Right lung (tissue), 2 donors: ENCODE measurements at regions not wholly inside any gene's neighbourhood (a gene's known extent, or its start where the extent isn't known, plus 50 kb on each side); places are given as distances from the start of the nearest gene placed in this dataset.

Source experiments
- DNase-seq, 2 donors: peaks; one replicate each; pipeline ENCODE4 v3.0.0-alpha.2; 2013

DNA sequence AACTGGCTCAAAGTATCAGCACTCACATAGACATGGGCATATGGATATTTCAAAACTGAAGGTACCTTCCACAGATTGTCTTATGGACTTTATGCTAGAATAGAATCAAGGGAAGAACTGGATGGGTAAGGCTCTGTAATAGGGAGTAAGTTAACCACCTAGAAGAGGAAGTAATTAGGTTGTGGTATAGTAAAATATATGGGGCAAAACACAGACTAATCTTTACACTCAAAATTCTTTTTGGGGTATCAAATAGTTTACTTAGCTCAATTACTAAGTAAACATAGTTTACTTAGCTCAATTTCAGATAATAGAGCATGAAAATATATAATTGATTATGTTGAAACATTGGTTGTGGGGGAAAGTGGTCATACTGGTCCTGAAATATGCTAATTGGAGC is 94.2 kb upstream of the ATXN1 start:
- no peak for DNase-seq

DNA sequence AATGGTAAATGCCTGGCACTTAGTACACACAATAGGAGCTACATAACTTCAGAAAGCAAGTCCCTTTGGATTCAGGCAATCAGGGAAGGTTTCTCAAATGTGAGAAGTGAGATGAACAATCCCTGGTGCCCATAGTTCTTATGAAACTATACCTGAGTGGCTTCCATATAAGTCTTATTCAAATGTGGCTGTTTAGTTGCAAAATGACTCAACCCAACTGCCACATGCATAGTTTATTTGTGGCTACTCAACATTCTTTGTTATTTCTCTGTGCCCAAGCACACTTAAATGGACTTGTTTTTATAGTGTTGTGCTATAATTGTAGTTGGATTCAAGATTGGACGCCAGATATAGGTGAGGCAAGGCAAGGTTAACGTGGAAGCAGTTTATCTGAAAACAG is 93.7 kb upstream of the ATXN1 start:
- no peak for DNase-seq

- no peak for DNase-seq
Measured at GRCh38 chr6:16852671-16853070, 91.4 kb upstream of the ATXN1 start.

DNA sequence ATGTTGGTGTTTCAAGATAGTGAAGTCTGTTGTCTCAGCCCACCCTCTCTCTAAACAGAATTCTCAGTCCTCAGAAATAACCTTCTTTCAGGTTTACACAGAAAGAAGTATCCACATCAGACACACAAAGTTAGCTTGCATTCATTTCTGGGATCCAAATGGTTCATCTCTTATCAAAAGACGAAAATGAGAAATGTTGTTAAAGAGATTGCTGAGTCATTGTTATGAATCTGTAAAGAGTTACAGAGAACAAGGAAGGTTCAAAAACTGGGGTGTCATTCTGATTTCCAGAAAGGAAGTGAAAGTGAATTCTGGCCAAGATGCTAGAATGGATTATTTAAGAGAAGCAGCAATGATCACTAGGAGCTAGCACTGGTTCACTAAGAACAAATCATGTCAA is 90.5 kb upstream of the ATXN1 start:
- DNase-seq, result no peak

DNA sequence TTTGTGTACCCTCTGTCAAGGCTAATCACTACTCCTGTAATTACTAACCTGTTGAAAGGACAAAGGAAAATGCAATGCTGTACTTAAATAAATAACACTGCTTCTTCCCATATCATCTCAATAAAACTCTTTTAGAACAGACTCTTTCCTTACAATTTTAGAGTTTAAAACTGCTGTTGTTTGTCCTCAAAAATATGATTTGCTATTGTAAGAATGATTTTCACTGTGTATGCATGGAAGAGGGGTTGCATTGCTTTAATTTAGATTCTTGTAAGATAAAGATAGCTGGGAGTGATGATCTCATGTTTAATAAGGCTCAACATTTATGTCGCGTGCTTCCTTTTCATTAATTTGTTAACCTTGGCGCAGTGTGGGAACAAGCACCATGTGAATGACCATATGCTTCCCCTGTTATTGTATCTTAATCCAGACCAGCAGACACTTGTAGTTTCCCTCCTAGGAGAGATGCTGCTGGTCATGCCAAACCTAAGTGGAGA is 89.8 kb upstream of the ATXN1 start:
- DNase-seq, result no peak

GRCh38 chr6:16850681-16851026 is 89.4 kb upstream of the ATXN1 start:
- DNase-seq, result no peak

DNA sequence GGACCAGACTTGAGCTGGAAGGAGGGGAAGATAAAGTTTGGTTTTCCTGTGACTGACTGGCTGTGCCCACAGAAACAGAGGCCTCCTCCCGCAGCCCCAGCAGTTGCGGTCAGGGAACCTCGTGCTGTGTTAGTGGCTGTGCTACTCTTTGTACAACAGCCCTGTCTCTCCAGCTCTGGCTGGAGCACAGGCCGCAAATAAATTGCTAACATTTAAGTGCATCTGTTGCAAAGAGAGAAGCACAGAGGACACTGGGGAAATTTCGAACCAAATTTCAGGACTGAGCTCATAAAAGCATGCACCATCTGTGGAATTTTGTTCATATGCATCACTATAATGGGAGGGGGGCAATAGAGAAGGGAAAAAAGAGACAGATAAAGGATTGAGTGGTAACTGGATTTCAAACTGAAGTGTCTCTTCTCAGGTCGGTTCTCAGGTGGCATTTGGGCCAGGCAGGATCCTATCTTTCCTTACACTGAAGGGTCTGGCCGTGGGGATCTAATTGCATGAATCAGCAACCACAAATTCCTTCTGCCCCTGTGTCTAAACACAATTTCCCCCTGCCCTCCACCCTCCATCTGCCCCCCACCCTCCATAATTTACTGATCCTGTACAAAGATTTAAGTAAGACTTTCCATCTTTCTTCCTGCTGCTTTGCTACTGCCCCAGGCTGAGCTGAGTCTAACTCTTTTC is 88.9 kb upstream of the ATXN1 start:
- no peak for DNase-seq

- no peak for DNase-seq
Measured at GRCh38 chr6:16849280-16849987, 88.2 kb upstream of the ATXN1 start.

GRCh38 chr6:16846399-16846778 is 85.1 kb upstream of the ATXN1 start:
- DNase-seq, result no peak

DNA sequence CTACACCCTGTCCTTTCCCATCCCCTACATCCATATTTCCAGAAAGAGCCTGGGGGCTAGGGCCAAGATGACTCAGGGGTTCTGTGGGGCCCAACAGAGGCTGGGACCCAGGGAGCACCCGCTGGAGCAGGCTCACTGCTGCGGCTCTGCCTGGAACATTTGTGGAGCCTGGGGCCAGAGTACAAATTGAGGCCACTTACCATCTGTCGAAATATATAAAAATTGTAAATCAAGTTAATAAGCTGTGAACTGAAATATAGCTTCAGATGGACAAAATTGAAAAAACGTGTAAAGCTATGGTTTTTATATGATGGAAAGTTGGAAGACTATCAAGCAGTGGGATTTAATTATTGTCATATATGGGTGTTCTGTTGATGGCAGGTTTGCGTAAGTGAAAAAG is 82.9 kb upstream of the ATXN1 start:
- DNase-seq, result no peak

GRCh38 chr6:16842676-16843075 is 81.4 kb upstream of the ATXN1 start:
- DNase-seq, result peak; percentile 62 to 76

- no peak for DNase-seq
Measured at GRCh38 chr6:16841241-16841640, 80.0 kb upstream of the ATXN1 start.

GRCh38 chr6:16840725-16841124 is 79.5 kb upstream of the ATXN1 start:
- DNase-seq, result no peak

- no peak for DNase-seq
Measured at GRCh38 chr6:16840291-16840690, 79.0 kb upstream of the ATXN1 start.

GRCh38 chr6:16839631-16840179 is 78.4 kb upstream of the ATXN1 start:
- DNase-seq, result no peak

- no peak for DNase-seq
Measured at GRCh38 chr6:16837217-16837972, 76.1 kb upstream of the ATXN1 start.

DNA sequence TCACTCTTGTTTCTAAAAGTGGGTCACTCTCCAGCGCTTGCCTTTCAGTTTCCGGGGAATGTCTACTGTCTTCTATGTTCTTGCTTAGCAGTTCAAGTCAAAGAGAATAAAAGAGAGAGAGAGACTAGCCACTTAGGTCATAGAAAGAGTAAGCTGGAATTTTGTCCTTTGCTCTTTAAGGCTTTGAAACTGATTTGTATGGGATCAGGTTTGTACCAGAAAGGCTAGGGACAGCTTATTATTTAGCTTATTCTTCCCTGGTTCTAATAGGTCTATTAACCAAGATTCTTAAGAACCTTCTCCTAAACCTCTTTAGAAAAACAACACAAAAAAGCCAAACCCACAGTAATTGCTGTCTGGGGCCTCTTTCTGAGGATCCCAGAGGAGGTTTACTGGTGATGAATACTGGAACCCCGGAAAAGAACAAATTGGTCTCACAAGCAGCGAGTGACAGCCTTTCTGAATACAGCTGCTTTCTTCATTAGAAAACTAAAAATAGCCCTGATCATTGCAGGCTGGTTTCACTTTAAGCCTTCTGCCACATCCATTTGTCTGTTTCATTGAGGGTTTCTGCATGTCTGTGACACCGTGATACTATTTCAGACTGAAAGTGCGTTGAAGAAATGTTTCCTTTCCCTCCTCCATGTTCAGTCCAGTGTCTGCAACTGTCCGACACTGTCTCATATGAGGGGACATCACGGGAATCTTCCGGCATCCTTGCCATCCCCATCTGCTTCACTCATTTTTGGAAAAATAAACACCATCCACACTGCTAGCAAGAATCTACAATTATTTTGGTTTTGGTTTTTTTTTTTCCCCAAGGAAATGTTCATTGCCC is 75.1 kb upstream of the ATXN1 start:
- peak; percentile 57 to 63 for DNase-seq

GRCh38 chr6:16834242-16834641 is 73.0 kb upstream of the ATXN1 start:
- DNase-seq, result no peak

- no peak for DNase-seq
Measured at GRCh38 chr6:16832721-16833120, 71.5 kb upstream of the ATXN1 start.

- no peak for DNase-seq
Measured at GRCh38 chr6:16832043-16832567, 70.8 kb upstream of the ATXN1 start.

DNA sequence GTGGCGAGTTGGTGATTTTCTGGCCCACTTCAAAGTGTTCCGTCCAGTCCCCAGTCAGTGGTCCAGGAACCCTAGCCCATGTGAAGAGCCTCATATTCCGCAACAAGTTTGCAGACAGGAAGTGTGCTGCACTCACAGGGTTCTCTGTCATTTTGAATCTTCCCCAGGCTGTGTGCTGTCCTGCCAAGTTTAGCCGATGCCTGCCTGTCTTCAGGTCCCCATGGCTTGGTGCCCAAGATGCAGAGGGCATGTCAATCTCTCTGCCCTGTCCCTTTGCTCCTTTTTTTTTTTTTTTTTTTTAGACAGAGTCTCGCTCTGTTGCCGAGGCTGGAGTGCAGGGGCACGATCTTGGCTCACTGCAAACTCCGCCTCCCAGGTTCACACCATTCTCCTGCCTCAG is 69.9 kb upstream of the ATXN1 start:
- no peak for DNase-seq
